H9 (cell line): ENCODE measurements at regions not wholly inside any gene's neighbourhood (a gene's known extent, or its start where the extent isn't known, plus 50 kb on each side); places are given as distances from the start of the nearest gene placed in this dataset.

Experiments
- DNase-seq: peaks from one replicate; pipeline ENCODE4 v3.0.0-alpha.2; 2017
- H2AFZ ChIP-seq: one replicate; pipeline ENCODE4 v1.6.1; 2013; ENCODE audit warnings: mild to moderate bottlenecking, low read length, control low read depth, moderate library complexity
- H2AK5ac ChIP-seq: 2 replicates; pipeline ENCODE4 v1.6.1; 2013; ENCODE audit warnings: low read length, control low read depth, mixed read lengths; ENCODE audit not compliant: insufficient read length
- H2BK120ac ChIP-seq: one replicate; pipeline ENCODE4 v1.6.1; 2013; ENCODE audit warnings: low read depth, mild to moderate bottlenecking, low read length, control low read depth, inconsistent platforms; ENCODE audit not compliant: poor library complexity, severe bottlenecking
- H2BK12ac ChIP-seq: 2 replicates; pipeline ENCODE4 v1.6.1; 2013; ENCODE audit warnings: low read length, control low read depth, mixed read lengths, low read depth; ENCODE audit not compliant: insufficient read length
- H2BK15ac ChIP-seq: 2 replicates; pipeline ENCODE4 v1.6.1; 2013; ENCODE audit warnings: low read depth, low read length, control low read depth
- H2BK20ac ChIP-seq: one replicate; pipeline ENCODE4 v1.6.1; 2013; ENCODE audit warnings: low read depth, mild to moderate bottlenecking, low read length, control low read depth, inconsistent platforms; ENCODE audit not compliant: poor library complexity, severe bottlenecking
- H2BK5ac ChIP-seq: 2 replicates; pipeline ENCODE4 v1.6.1; 2013; ENCODE audit warnings: low read length, control low read depth, mixed read lengths; ENCODE audit not compliant: insufficient read length
- H3K14ac ChIP-seq: 2 replicates; pipeline ENCODE4 v1.6.1; 2013; ENCODE audit warnings: low read length, control low read depth; ENCODE audit not compliant: insufficient read depth
- H3K18ac ChIP-seq: 2 replicates; pipeline ENCODE4 v1.6.1; 2013; ENCODE audit warnings: low read depth, mild to moderate bottlenecking, mixed read lengths, low read length, control low read depth; ENCODE audit not compliant: insufficient read length
- H3K23ac ChIP-seq: 2 replicates; pipeline ENCODE4 v1.6.1; 2013; ENCODE audit warnings: low read length, control low read depth, mixed read lengths, low read depth; ENCODE audit not compliant: insufficient read length
- H3K23me2 ChIP-seq: 2 replicates; pipeline ENCODE4 v1.6.1; 2013; ENCODE audit warnings: low read depth, mild to moderate bottlenecking, mixed read lengths, low read length, control low read depth; ENCODE audit not compliant: insufficient read length, poor library complexity, severe bottlenecking
- H3K27ac ChIP-seq: 2 replicates; pipeline ENCODE4 v1.5.1; 2013; ENCODE audit warnings: low read length, control low read depth, mixed read lengths, low read depth; ENCODE audit not compliant: insufficient read length
- H3K27me3 ChIP-seq: 2 replicates; pipeline ENCODE4 v1.6.1; 2013; ENCODE audit warnings: low read length, control low read depth, inconsistent platforms; ENCODE audit not compliant: insufficient read depth
- H3K4ac ChIP-seq: 2 replicates; pipeline ENCODE4 v1.6.1; 2013; ENCODE audit warnings: low read depth, mild to moderate bottlenecking, control low read depth, inconsistent platforms, low read length, moderate library complexity
- H3K4me1 ChIP-seq: 2 replicates; pipeline ENCODE4 v1.6.1; 2013; ENCODE audit warnings: low read length, control low read depth, inconsistent platforms; ENCODE audit not compliant: insufficient read depth
- H3K4me2 ChIP-seq: 2 replicates; pipeline ENCODE4 v1.6.1; 2013; ENCODE audit warnings: low read length, control low read depth, mixed read lengths; ENCODE audit not compliant: insufficient read length, insufficient read depth
- H3K56ac ChIP-seq: 2 replicates; pipeline ENCODE4 v1.6.1; 2013; ENCODE audit warnings: low read depth, mild to moderate bottlenecking, mixed read lengths, low read length, control low read depth; ENCODE audit not compliant: insufficient read length
- H3K79me1 ChIP-seq: 2 replicates; pipeline ENCODE4 v1.6.1; 2013; ENCODE audit warnings: low read depth, mild to moderate bottlenecking, moderate library complexity, low read length, control low read depth, inconsistent platforms; ENCODE audit not compliant: insufficient read depth, poor library complexity, severe bottlenecking
- H3K79me2 ChIP-seq: 2 replicates; pipeline ENCODE4 v1.6.1; 2013; ENCODE audit warnings: low read length, control low read depth, inconsistent platforms; ENCODE audit not compliant: insufficient read depth
- H3K9ac ChIP-seq: 2 replicates; pipeline ENCODE4 v1.6.1; 2013; ENCODE audit warnings: low read length, control low read depth, mixed read lengths; ENCODE audit not compliant: insufficient read length; ENCODE audit errors: extremely low read depth
- H3K9me3 ChIP-seq: one replicate; pipeline ENCODE4 v1.6.1; 2013; ENCODE audit warnings: low read depth, low read length, inconsistent platforms; ENCODE audit not compliant: control insufficient read depth
- H3T11ph ChIP-seq: one replicate; pipeline ENCODE4 v1.6.1; 2013; ENCODE audit warnings: mild to moderate bottlenecking, low read length, control low read depth, inconsistent platforms
- H4K20me1 ChIP-seq: one replicate; pipeline ENCODE4 v1.6.1; 2013; ENCODE audit not compliant: control insufficient read depth, insufficient read length, insufficient read depth
- H4K5ac ChIP-seq: 2 replicates; pipeline ENCODE4 v1.6.1; 2013; ENCODE audit warnings: low read depth, mild to moderate bottlenecking, mixed read lengths, low read length, control low read depth; ENCODE audit not compliant: insufficient read length
- H4K8ac ChIP-seq: replicated peaks from 2 replicates; pipeline ENCODE4 v1.6.1; 2013; ENCODE audit warnings: low read length, control low read depth, mixed read lengths, low read depth; ENCODE audit not compliant: insufficient read length
- H4K91ac ChIP-seq: 2 replicates; pipeline ENCODE4 v1.6.1; 2013; ENCODE audit warnings: low read depth, mild to moderate bottlenecking, moderate library complexity, mixed read lengths, low read length, control low read depth; ENCODE audit not compliant: insufficient read length
- H3K27ac Mint-ChIP-seq, 3 experiments: 2 replicates in 2 of 3; 3 replicates in 1 of 3; pipeline ENCODE4 v1.8.0; 2020 to 2021; ENCODE audit warnings: mixed read lengths in 3 of 3, mild to moderate bottlenecking in 1 of 3, moderate library complexity in 1 of 3
- H3K27me3 Mint-ChIP-seq: 2 replicates; pipeline ENCODE4 v1.8.0; 2021; ENCODE audit warnings: low read depth, mild to moderate bottlenecking, moderate library complexity, mixed read lengths
- H3K36me3 Mint-ChIP-seq, 3 experiments: 2 replicates in 2 of 3; 3 replicates in 1 of 3; pipeline ENCODE4 v1.8.0; 2020 to 2021; ENCODE audit warnings: low read depth in 3 of 3, mixed read lengths in 3 of 3; ENCODE audit not compliant: insufficient read depth in 1 of 3
- H3K4me1 Mint-ChIP-seq, 2 experiments: 2 replicates each; pipeline ENCODE4 v1.8.0; 2020; ENCODE audit warnings: mixed read lengths in 2 of 2
- H3K4me3 Mint-ChIP-seq, 2 experiments: 2 replicates in 1 of 2; 3 replicates in 1 of 2; pipeline ENCODE4 v1.8.0; 2020 to 2021; ENCODE audit warnings: mild to moderate bottlenecking in 2 of 2, mixed read lengths in 2 of 2, moderate library complexity in 1 of 2
- H3K9me3 Mint-ChIP-seq, 2 experiments: 2 replicates in 1 of 2; 3 replicates in 1 of 2; pipeline ENCODE4 v1.8.0; 2020; ENCODE audit warnings: mild to moderate bottlenecking in 2 of 2, mixed read lengths in 2 of 2, moderate library complexity in 1 of 2
- CTCF ChIP-seq: fragments of 200-600 bp; sonication (generic); conservative IDR thresholded peaks from 3 replicates; pipeline ENCODE4 v1.8.0; 2021; ENCODE audit warnings: antibody characterized with exemption, mild to moderate bottlenecking
- WGBS: extraction: QIAGEN DNeasy Blood & Tissue Kit; methylation state at CpG from one replicate; pipeline ENCODE4 v1.1.7; 2013; ENCODE audit warnings: missing lambda C conversion rate, low lambda C conversion rate, mixed read lengths; ENCODE audit not compliant: insufficient read length; ENCODE audit errors: extremely low coverage; 5-methylcytosine and 5-hydroxymethylcytosine counted together

GRCh38 chr2:240201866-240202265 lies 61.4 kb upstream of the OTOS start:
- Histone ChIP-seq H3K18ac (no peak overlapping the region), H3K79me2 (no peaks in the 10 kb centered on the region), H3K27me3 (no peaks in the 10 kb centered on the region), H2BK15ac (no peak overlapping the region), H2AFZ (no peak overlapping the region), H3K4me2 (no peak overlapping the region), H2BK5ac (no peak overlapping the region), H3K4ac (no peak overlapping the region), H4K91ac (no peak overlapping the region), H3K14ac (no peak overlapping the region), H3K23ac (no peak overlapping the region), H3K56ac (no peak overlapping the region), H2AK5ac (no peak overlapping the region), H3K27ac (no peak overlapping the region), H3K9me3 (no peaks in the 10 kb centered on the region), H3K4me1 (peaks cover 6% of the 10 kb centered on the region; the same call in 1 of the 2 replicates), H4K5ac (no peak overlapping the region), H3K23me2 (no peaks in the 10 kb centered on the region), H3K9ac (no peak overlapping the region), H4K8ac (no peak overlapping the region), H3K79me1 (no peaks in the 10 kb centered on the region), H2BK20ac (no peak overlapping the region), H4K20me1 (no peaks in the 10 kb centered on the region), H3T11ph (no peak overlapping the region), H2BK12ac (no peak overlapping the region), H2BK120ac (no peak overlapping the region)
- no peak for TF ChIP-seq CTCF
- DNase-seq = no peak
- Mint-ChIP-seq H3K36me3 (peaks cover 0 to 5% (median 0%) of the 10 kb centered on the region in 3 experiments; a peak in 4 of 7 replicates), H3K9me3 (peaks cover 3 to 10% of the 10 kb centered on the region in 2 experiments), H3K4me3 (no peak overlapping the region), H3K4me1 (peaks cover 24 to 31% of the 10 kb centered on the region in 2 experiments), H3K27ac (no peak overlapping the region), H3K27me3 (peaks cover 19% of the 10 kb centered on the region)
- WGBS = no CpG with 5 or more reads among the region's 9 CpGs
